ENCODE measurements at regions not wholly inside any gene's neighbourhood (a gene's known extent, or its start where the extent isn't known, plus 50 kb on each side); places are given as distances from the start of the nearest gene placed in this dataset.

GRCh38 chr11:79615425-79615824, 174.6 kb upstream of the TENM4 start:
- Histone ChIP-seq H3K4me2 (ENCODE audit: low read length) (no peak overlapping the region), H3K79me2 (ENCODE audit: insufficient read depth, low read depth, low read length) (no peaks in the 10 kb centered on the region), H3K27ac (ENCODE audit: low read depth, low read length, poor library complexity, severe bottlenecking) (no peak overlapping the region), H3K9me3 (ENCODE audit: low read length) (no peaks in the 10 kb centered on the region), H3K4me3 (ENCODE audit: low read depth, low read length, poor library complexity, severe bottlenecking) (no peak overlapping the region), H3K36me3 (ENCODE audit: insufficient read depth, low read length) (no peaks in the 10 kb centered on the region), H3K9me2 (ENCODE audit: insufficient read depth, low read length) (no peaks in the 10 kb centered on the region), H3K4me1 (ENCODE audit: insufficient read depth, low read length, poor library complexity, severe bottlenecking) (no peaks in the 10 kb centered on the region), H2AFZ (ENCODE audit: low read length) (no peak overlapping the region), H4K20me1 (ENCODE audit: insufficient read depth, low read length) (no peaks in the 10 kb centered on the region)
- no peak for TF ChIP-seq EZH2phosphoT487 (IDR thresholded peaks at IDR 0.05; ENCODE audit: borderline replicate concordance, low read depth, low read length)
- no peak for TF ChIP-seq CTCF (conservative IDR thresholded peaks at IDR 0.05; ENCODE audit: low read length)
- DNase-seq (ENCODE audit: low spot score) = no peak
- CTCF ChIA-PET (ENCODE audit: unreplicated experiment) = no interaction called here
- POLR2A ChIA-PET = no interaction called here
- intact Hi-C loops (cut with micrococcal nuclease; ENCODE audit: unreplicated experiment) = no loop called here
- BruUV-seq (replicated peaks) = no TSS peak

- no peaks in the 10 kb centered on the region for H4K20me1 ChIP-seq (ENCODE audit: insufficient read depth, low read length)
- no peak for DNase-seq (ENCODE audit: low spot score)
- H3K27ac ChIP-seq (ENCODE audit: low read depth, low read length, poor library complexity, severe bottlenecking) = no peak overlapping the region
- no peaks in the 10 kb centered on the region for H3K36me3 ChIP-seq (ENCODE audit: insufficient read depth, low read length)
- TF ChIP-seq CTCF (conservative IDR thresholded peaks at IDR 0.05; ENCODE audit: low read length) (no peak), EZH2phosphoT487 (IDR thresholded peaks at IDR 0.05; ENCODE audit: borderline replicate concordance, low read depth, low read length) (no peak)
- no TSS peak for BruUV-seq (replicated peaks)
- no peak overlapping the region for H2AFZ ChIP-seq (ENCODE audit: low read length)
- ChIA-PET POLR2A (interaction anchor here (1.3 kb wide), 1 partner anchor 12 kb away, joined by 3 read pairs; no protein-coding TSS in a partner anchor), CTCF (ENCODE audit: unreplicated experiment) (no interaction called here)
- H3K9me3 ChIP-seq (ENCODE audit: low read length) = no peaks in the 10 kb centered on the region
- no peak overlapping the region for H3K4me2 ChIP-seq (ENCODE audit: low read length)
- H3K4me3 ChIP-seq (ENCODE audit: low read depth, low read length, poor library complexity, severe bottlenecking) = no peak overlapping the region
- intact Hi-C loops (cut with micrococcal nuclease; ENCODE audit: unreplicated experiment) = no loop called here
- no peaks in the 10 kb centered on the region for H3K79me2 ChIP-seq (ENCODE audit: insufficient read depth, low read depth, low read length)
- no peaks in the 10 kb centered on the region for H3K4me1 ChIP-seq (ENCODE audit: insufficient read depth, low read length, poor library complexity, severe bottlenecking)
- H3K9me2 ChIP-seq (ENCODE audit: insufficient read depth, low read length) = no peaks in the 10 kb centered on the region
Measured at GRCh38 chr11:79610678-79611077, 169.8 kb upstream of the TENM4 start.

GRCh38 chr11:79610139-79610538, 169.3 kb upstream of the TENM4 start:
- H3K27ac ChIP-seq (ENCODE audit: low read depth, low read length, poor library complexity, severe bottlenecking) = no peak overlapping the region
- no peak overlapping the region for H2AFZ ChIP-seq (ENCODE audit: low read length)
- ChIA-PET POLR2A (interaction anchor here (1.3 kb wide), 1 partner anchor 12 kb away, joined by 3 read pairs; no protein-coding TSS in a partner anchor), CTCF (ENCODE audit: unreplicated experiment) (no interaction called here)
- no peak overlapping the region for H3K4me3 ChIP-seq (ENCODE audit: low read depth, low read length, poor library complexity, severe bottlenecking)
- TF ChIP-seq EZH2phosphoT487 (IDR thresholded peaks at IDR 0.05; ENCODE audit: borderline replicate concordance, low read depth, low read length) (no peak), CTCF (conservative IDR thresholded peaks at IDR 0.05; ENCODE audit: low read length) (no peak)
- no peaks in the 10 kb centered on the region for H4K20me1 ChIP-seq (ENCODE audit: insufficient read depth, low read length)
- no TSS peak for BruUV-seq (replicated peaks)
- H3K9me2 ChIP-seq (ENCODE audit: insufficient read depth, low read length) = no peaks in the 10 kb centered on the region
- DNase-seq (ENCODE audit: low spot score) = no peak
- intact Hi-C loops (cut with micrococcal nuclease; ENCODE audit: unreplicated experiment) = no loop called here
- H3K79me2 ChIP-seq (ENCODE audit: insufficient read depth, low read depth, low read length) = no peaks in the 10 kb centered on the region
- H3K4me1 ChIP-seq (ENCODE audit: insufficient read depth, low read length, poor library complexity, severe bottlenecking) = no peaks in the 10 kb centered on the region
- H3K9me3 ChIP-seq (ENCODE audit: low read length) = no peaks in the 10 kb centered on the region
- no peaks in the 10 kb centered on the region for H3K36me3 ChIP-seq (ENCODE audit: insufficient read depth, low read length)
- no peak overlapping the region for H3K4me2 ChIP-seq (ENCODE audit: low read length)
